ENCODE measurements at regions not wholly inside any gene's neighbourhood (a gene's known extent, or its start where the extent isn't known, plus 50 kb on each side); places are given as distances from the start of the nearest gene placed in this dataset.

DNA sequence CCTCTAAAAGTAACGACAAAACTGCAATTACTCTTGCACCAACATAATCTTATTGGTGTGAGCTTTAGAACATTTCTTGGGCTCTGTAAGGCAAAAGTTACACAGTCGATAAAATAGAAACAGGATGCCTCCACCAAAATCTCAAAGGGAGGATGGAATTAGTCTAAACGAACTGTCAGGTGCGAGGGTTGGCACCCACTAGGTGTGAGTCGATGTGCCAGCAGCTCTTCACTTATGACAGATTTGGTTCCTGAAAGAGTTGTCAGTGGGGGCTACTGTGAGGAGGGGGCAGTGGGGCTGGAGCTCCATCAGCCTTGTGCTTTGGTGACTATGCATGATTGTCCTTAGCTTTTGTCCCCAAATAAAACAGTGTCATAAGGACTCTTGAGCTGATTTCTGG lies 422.9 kb downstream of the TMEM114 start:
- no peak overlapping the region for H3K4me3 ChIP-seq (ENCODE audit: low read depth in 1 of 5, low read length in 5 of 5)
- no peaks in the 10 kb centered on the region for H3K36me3 ChIP-seq (ENCODE audit: control insufficient read depth in 5 of 5, insufficient read depth in 5 of 5, low read length in 5 of 5)
- no peak overlapping the region for H3K9ac ChIP-seq (ENCODE audit: low read length in 5 of 5)

DNA sequence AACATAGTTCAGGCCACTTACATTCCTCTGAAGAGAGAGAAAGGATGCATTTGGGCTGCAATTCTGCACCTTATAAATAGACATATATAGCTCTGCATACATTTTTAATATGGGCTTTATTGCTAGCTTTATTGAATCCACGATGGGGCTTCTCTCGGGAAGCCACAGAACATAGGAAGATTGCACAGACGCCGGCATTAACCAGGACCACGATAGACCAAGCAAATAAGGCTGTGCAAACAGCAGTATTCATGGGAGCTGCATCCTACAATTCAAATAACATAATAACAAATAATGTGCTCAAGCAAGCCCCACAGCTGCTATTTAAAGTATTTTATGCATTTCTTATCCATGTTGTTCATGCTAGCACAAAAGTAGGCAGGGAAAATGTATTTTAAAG lies 432.3 kb downstream of the TMEM114 start:
- Histone ChIP-seq H3K4me1 (ENCODE audit: control insufficient read depth in 5 of 5, insufficient read depth in 5 of 5, low read length in 5 of 5) (no peaks in the 10 kb centered on the region), H3K36me3 (ENCODE audit: control insufficient read depth in 5 of 5, insufficient read depth in 5 of 5, low read length in 5 of 5) (no peaks in the 10 kb centered on the region), H3K27me3 (ENCODE audit: control insufficient read depth in 5 of 5, insufficient read depth in 4 of 5, low read length in 5 of 5) (no peaks in the 10 kb centered on the region), H3K9ac (ENCODE audit: low read length in 5 of 5) (no peak overlapping the region), H3K27ac (ENCODE audit: low read depth, low read length) (no peak overlapping the region), H3K4me3 (ENCODE audit: low read depth in 1 of 5, low read length in 5 of 5) (no peak overlapping the region), H3K9me3 (ENCODE audit: control insufficient read depth in 5 of 5, low read length in 5 of 5) (peaks cover 0 to 14% (median 3%) of the 10 kb centered on the region in 5 donors)

More for the DNA sequence above, 422.9 kb downstream of the TMEM114 start:
- Histone ChIP-seq H3K27ac (ENCODE audit: low read depth, low read length) (no peak overlapping the region), H3K27me3 (ENCODE audit: control insufficient read depth in 5 of 5, insufficient read depth in 4 of 5, low read length in 5 of 5) (peaks cover 0 to 3% (median 0%) of the 10 kb centered on the region in 5 donors), H3K9me3 (ENCODE audit: control insufficient read depth in 5 of 5, low read length in 5 of 5) (peaks cover 0 to 3% (median 0%) of the 10 kb centered on the region in 5 donors), H3K4me1 (ENCODE audit: control insufficient read depth in 5 of 5, insufficient read depth in 5 of 5, low read length in 5 of 5) (no peaks in the 10 kb centered on the region)

DNA sequence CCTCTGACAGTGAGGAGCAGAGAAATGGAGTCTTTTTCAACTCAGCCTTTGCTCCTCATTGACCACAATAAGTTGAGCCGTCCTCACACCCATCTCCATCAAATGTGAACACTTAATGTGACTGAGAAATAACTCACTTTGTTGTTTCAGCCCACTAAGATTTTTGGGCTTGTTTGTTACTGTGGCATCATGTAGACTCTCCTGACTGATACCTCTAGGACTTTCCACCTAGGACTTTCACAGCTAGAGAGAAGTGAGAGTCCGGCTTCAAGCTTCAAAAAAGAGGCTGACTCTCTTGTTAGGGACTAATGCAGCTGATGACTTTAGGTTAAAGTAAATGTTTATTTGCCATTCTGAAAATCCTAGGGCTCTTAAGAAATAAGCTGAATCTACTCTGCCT lies 435.0 kb downstream of the TMEM114 start:
- Histone ChIP-seq H3K36me3 (ENCODE audit: control insufficient read depth in 5 of 5, insufficient read depth in 5 of 5, low read length in 5 of 5) (no peaks in the 10 kb centered on the region), H3K4me1 (ENCODE audit: control insufficient read depth in 5 of 5, insufficient read depth in 5 of 5, low read length in 5 of 5) (no peaks in the 10 kb centered on the region), H3K4me3 (ENCODE audit: low read depth in 1 of 5, low read length in 5 of 5) (no peak overlapping the region), H3K9ac (ENCODE audit: low read length in 5 of 5) (no peak overlapping the region), H3K27ac (ENCODE audit: low read depth, low read length) (no peak overlapping the region), H3K27me3 (ENCODE audit: control insufficient read depth in 5 of 5, insufficient read depth in 4 of 5, low read length in 5 of 5) (no peaks in the 10 kb centered on the region), H3K9me3 (ENCODE audit: control insufficient read depth in 5 of 5, low read length in 5 of 5) (peaks cover 0 to 15% (median 7%) of the 10 kb centered on the region in 5 donors)

- Histone ChIP-seq H3K4me1 (ENCODE audit: control insufficient read depth in 5 of 5, insufficient read depth in 5 of 5, low read length in 5 of 5) (no peaks in the 10 kb centered on the region), H3K36me3 (ENCODE audit: control insufficient read depth in 5 of 5, insufficient read depth in 5 of 5, low read length in 5 of 5) (no peaks in the 10 kb centered on the region), H3K9ac (ENCODE audit: low read length in 5 of 5) (no peak overlapping the region), H3K27ac (ENCODE audit: low read depth, low read length) (no peak overlapping the region), H3K27me3 (ENCODE audit: control insufficient read depth in 5 of 5, insufficient read depth in 4 of 5, low read length in 5 of 5) (no peaks in the 10 kb centered on the region), H3K4me3 (ENCODE audit: low read depth in 1 of 5, low read length in 5 of 5) (no peak overlapping the region), H3K9me3 (ENCODE audit: control insufficient read depth in 5 of 5, low read length in 5 of 5) (peaks cover 0 to 5% (median 4%) of the 10 kb centered on the region in 5 donors)
Observed at GRCh38 chr16:8146256-8147012, 443.9 kb downstream of the TMEM114 start.

GRCh38 chr16:8138666-8139065 lies 451.6 kb downstream of the TMEM114 start:
- no peaks in the 10 kb centered on the region for H3K27me3 ChIP-seq (ENCODE audit: control insufficient read depth in 5 of 5, insufficient read depth in 4 of 5, low read length in 5 of 5)
- H3K27ac ChIP-seq (ENCODE audit: low read depth, low read length) = no peak overlapping the region
- H3K36me3 ChIP-seq (ENCODE audit: control insufficient read depth in 5 of 5, insufficient read depth in 5 of 5, low read length in 5 of 5) = no peaks in the 10 kb centered on the region
- H3K9ac ChIP-seq (ENCODE audit: low read length in 5 of 5) = no peak overlapping the region
- H3K4me1 ChIP-seq (ENCODE audit: control insufficient read depth in 5 of 5, insufficient read depth in 5 of 5, low read length in 5 of 5) = no peaks in the 10 kb centered on the region
- peaks cover 0 to 3% (median 0%) of the 10 kb centered on the region in 5 donors for H3K9me3 ChIP-seq (ENCODE audit: control insufficient read depth in 5 of 5, low read length in 5 of 5)
- no peak overlapping the region for H3K4me3 ChIP-seq (ENCODE audit: low read depth in 1 of 5, low read length in 5 of 5)

DNA sequence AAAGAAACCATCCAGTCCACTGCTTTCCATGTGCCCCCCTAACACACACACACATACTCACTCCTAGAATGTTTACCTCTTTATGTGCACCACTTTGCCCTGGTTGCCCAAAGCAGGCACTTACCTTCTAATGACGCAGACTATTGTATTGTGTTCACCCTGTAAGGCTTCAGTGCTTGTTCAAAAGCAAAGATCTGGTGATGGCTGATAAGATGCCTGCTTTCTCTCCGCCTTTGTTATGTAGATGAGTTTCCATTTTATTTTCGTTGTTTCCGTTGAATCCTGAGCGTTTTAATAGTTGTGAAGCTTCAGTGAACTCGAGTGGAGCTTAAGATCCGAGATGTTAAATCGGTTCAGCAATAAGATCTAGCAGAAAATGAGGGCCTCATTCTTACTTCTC lies 452.7 kb downstream of the TMEM114 start:
- no peaks in the 10 kb centered on the region for H3K27me3 ChIP-seq (ENCODE audit: control insufficient read depth in 5 of 5, insufficient read depth in 4 of 5, low read length in 5 of 5)
- H3K9me3 ChIP-seq (ENCODE audit: control insufficient read depth in 5 of 5, low read length in 5 of 5) = peaks cover 0 to 3% (median 0%) of the 10 kb centered on the region in 5 donors
- no peak overlapping the region for H3K4me3 ChIP-seq (ENCODE audit: low read depth in 1 of 5, low read length in 5 of 5)
- no peaks in the 10 kb centered on the region for H3K36me3 ChIP-seq (ENCODE audit: control insufficient read depth in 5 of 5, insufficient read depth in 5 of 5, low read length in 5 of 5)
- no peak overlapping the region for H3K9ac ChIP-seq (ENCODE audit: low read length in 5 of 5)
- H3K27ac ChIP-seq (ENCODE audit: low read depth, low read length) = no peak overlapping the region
- no peaks in the 10 kb centered on the region for H3K4me1 ChIP-seq (ENCODE audit: control insufficient read depth in 5 of 5, insufficient read depth in 5 of 5, low read length in 5 of 5)

GRCh38 chr16:8130197-8130596 lies 460.1 kb downstream of the TMEM114 start:
- H3K4me3 ChIP-seq (ENCODE audit: low read depth in 1 of 5, low read length in 5 of 5) = no peak overlapping the region
- no peaks in the 10 kb centered on the region for H3K27me3 ChIP-seq (ENCODE audit: control insufficient read depth in 5 of 5, insufficient read depth in 4 of 5, low read length in 5 of 5)
- no peak overlapping the region for H3K9ac ChIP-seq (ENCODE audit: low read length in 5 of 5)
- H3K27ac ChIP-seq (ENCODE audit: low read depth, low read length) = no peak overlapping the region
- H3K36me3 ChIP-seq (ENCODE audit: control insufficient read depth in 5 of 5, insufficient read depth in 5 of 5, low read length in 5 of 5) = no peaks in the 10 kb centered on the region
- H3K4me1 ChIP-seq (ENCODE audit: control insufficient read depth in 5 of 5, insufficient read depth in 5 of 5, low read length in 5 of 5) = no peaks in the 10 kb centered on the region
- peaks cover 0 to 14% (median 10%) of the 10 kb centered on the region in 5 donors for H3K9me3 ChIP-seq (ENCODE audit: control insufficient read depth in 5 of 5, low read length in 5 of 5)

GRCh38 chr16:8127070-8127469 lies 463.2 kb downstream of the TMEM114 start:
- Histone ChIP-seq H3K27ac (ENCODE audit: low read depth, low read length) (no peak overlapping the region), H3K9me3 (ENCODE audit: control insufficient read depth in 5 of 5, low read length in 5 of 5) (peaks cover 0 to 14% (median 10%) of the 10 kb centered on the region in 5 donors), H3K36me3 (ENCODE audit: control insufficient read depth in 5 of 5, insufficient read depth in 5 of 5, low read length in 5 of 5) (no peaks in the 10 kb centered on the region), H3K27me3 (ENCODE audit: control insufficient read depth in 5 of 5, insufficient read depth in 4 of 5, low read length in 5 of 5) (no peaks in the 10 kb centered on the region), H3K4me3 (ENCODE audit: low read depth in 1 of 5, low read length in 5 of 5) (no peak overlapping the region), H3K9ac (ENCODE audit: low read length in 5 of 5) (no peak overlapping the region), H3K4me1 (ENCODE audit: control insufficient read depth in 5 of 5, insufficient read depth in 5 of 5, low read length in 5 of 5) (no peaks in the 10 kb centered on the region)

- Histone ChIP-seq H3K4me1 (ENCODE audit: control insufficient read depth in 5 of 5, insufficient read depth in 5 of 5, low read length in 5 of 5) (no peaks in the 10 kb centered on the region), H3K9me3 (ENCODE audit: control insufficient read depth in 5 of 5, low read length in 5 of 5) (peaks cover 0 to 17% (median 10%) of the 10 kb centered on the region in 5 donors), H3K27me3 (ENCODE audit: control insufficient read depth in 5 of 5, insufficient read depth in 4 of 5, low read length in 5 of 5) (no peaks in the 10 kb centered on the region), H3K4me3 (ENCODE audit: low read depth in 1 of 5, low read length in 5 of 5) (peak overlapping the region in 1 of 5 donors; percentile 22), H3K36me3 (ENCODE audit: control insufficient read depth in 5 of 5, insufficient read depth in 5 of 5, low read length in 5 of 5) (no peaks in the 10 kb centered on the region), H3K9ac (ENCODE audit: low read length in 5 of 5) (no peak overlapping the region), H3K27ac (ENCODE audit: low read depth, low read length) (no peak overlapping the region)
Observed at GRCh38 chr16:8126313-8126712, 464.0 kb downstream of the TMEM114 start.

- H3K4me3 ChIP-seq (ENCODE audit: low read depth in 1 of 5, low read length in 5 of 5) = no peak overlapping the region
- peaks cover 0 to 12% (median 0%) of the 10 kb centered on the region in 5 donors for H3K9me3 ChIP-seq (ENCODE audit: control insufficient read depth in 5 of 5, low read length in 5 of 5)
- H3K9ac ChIP-seq (ENCODE audit: low read length in 5 of 5) = no peak overlapping the region
Observed at GRCh38 chr16:8120001-8120400, 470.3 kb downstream of the TMEM114 start.

More at GRCh38 chr16:8120001-8120400, 470.3 kb downstream of the TMEM114 start:
- H3K36me3 ChIP-seq (ENCODE audit: control insufficient read depth in 5 of 5, insufficient read depth in 5 of 5, low read length in 5 of 5) = no peaks in the 10 kb centered on the region
- no peak overlapping the region for H3K27ac ChIP-seq (ENCODE audit: low read depth, low read length)
- H3K27me3 ChIP-seq (ENCODE audit: control insufficient read depth in 5 of 5, insufficient read depth in 4 of 5, low read length in 5 of 5) = no peaks in the 10 kb centered on the region
- no peaks in the 10 kb centered on the region for H3K4me1 ChIP-seq (ENCODE audit: control insufficient read depth in 5 of 5, insufficient read depth in 5 of 5, low read length in 5 of 5)

Data from subcutaneous abdominal adipose tissue (tissue), 5 donors.